ENCODE measurements at regions not wholly inside any gene's neighbourhood (a gene's known extent, or its start where the extent isn't known, plus 50 kb on each side); places are given as distances from the start of the nearest gene placed in this dataset.

DNA sequence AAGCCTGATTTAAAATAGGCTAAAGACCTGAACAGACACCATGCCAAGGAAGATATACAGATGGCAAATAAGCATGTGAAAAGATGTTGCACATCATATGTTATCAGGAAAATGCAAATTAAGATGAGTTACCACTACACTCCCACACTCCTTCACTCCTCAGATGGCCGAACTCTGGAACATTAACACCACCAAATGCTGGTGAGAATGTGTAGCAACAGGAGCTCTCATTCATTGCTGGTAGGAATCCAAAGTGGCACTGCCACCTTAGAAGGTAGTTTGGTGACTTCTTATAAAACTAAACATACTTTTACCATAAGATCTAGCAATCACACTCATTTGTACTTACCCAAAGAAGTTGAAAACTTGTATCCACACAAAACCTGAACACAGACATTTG lies 2047.3 kb downstream of the LRRC4C start:
- 0% methylated on average over 1 of the region's 1 CpG for WGBS (ENCODE audit: insufficient coverage, insufficient replicate concordance, low lambda C conversion rate, missing lambda C conversion rate)
- intact Hi-C loops (cut with micrococcal nuclease; ENCODE audit: unreplicated experiment) = no loop called here
- no peaks in the 10 kb centered on the region for H3K36me3 ChIP-seq (ENCODE audit: control insufficient read depth in 2 of 2, insufficient read depth in 2 of 2, low read length in 1 of 2)
- FAIRE-seq = no peak
- in situ Hi-C loops (cut with MboI) = loop anchor here (10.0 kb wide), 1 partner anchor 57 kb away; no protein-coding TSS in a partner anchor
- RAD21 ChIA-PET (ENCODE audit: unreplicated experiment) = interaction anchor here (0.5 kb wide), 1 partner anchor 10 kb away, joined by 3 read pairs; no protein-coding TSS in a partner anchor
- H3K4me2 ChIP-seq (ENCODE audit: control insufficient read depth, insufficient read depth) = no peak overlapping the region
- H4K20me1 ChIP-seq (ENCODE audit: control insufficient read depth, insufficient read depth) = no peaks in the 10 kb centered on the region
- H3K27me3 ChIP-seq (replicated peaks in 1 of 2; ENCODE audit: control insufficient read depth in 2 of 2, insufficient read depth in 2 of 2, low read length in 1 of 2) = no peaks in the 10 kb centered on the region
- no peak for ATAC-seq
- no peak overlapping the region for H3K4me3 ChIP-seq
- no peak for DNase-seq (ENCODE audit: low read depth, low spot score)
- no TSS peak for BruUV-seq (replicated peaks)
- SMC1A ChIA-PET (ENCODE audit: uncharacterized antibody, unreplicated experiment) = no interaction called here
- no peaks in the 10 kb centered on the region for H3K79me2 ChIP-seq (ENCODE audit: control insufficient read depth, insufficient read depth, low read length)
- no peak overlapping the region for H2AFZ ChIP-seq (ENCODE audit: control insufficient read depth, low read depth, low read length)
- POLR2A ChIA-PET = no interaction called here
- no peaks in the 10 kb centered on the region for H3K9me3 ChIP-seq (replicated peaks; ENCODE audit: control insufficient read depth, insufficient read depth, low read length)
- no peaks in the 10 kb centered on the region for H3K4me1 ChIP-seq (ENCODE audit: control insufficient read depth, insufficient read depth, low read length)
- H3K9ac ChIP-seq (ENCODE audit: control insufficient read depth, insufficient read depth, low read length) = no peak overlapping the region
- no peak overlapping the region for H3K27ac ChIP-seq (ENCODE audit: control insufficient read depth, insufficient read depth)
- CTCF ChIA-PET = no interaction called here
- TF ChIP-seq TCF3 (IDR thresholded peaks at IDR 0.05; ENCODE audit: borderline replicate concordance, insufficient read depth, low read depth, low read length) (no peak), ZNF217 (IDR thresholded peaks at IDR 0.05) (no peak), ZNF207 (IDR thresholded peaks at IDR 0.05; ENCODE audit: borderline replicate concordance) (no peak), JUNB (IDR thresholded peaks at IDR 0.05) (no peak), MEF2A (IDR thresholded peaks at IDR 0.05; ENCODE audit: insufficient read depth, low read depth, low read length) (no peak), TCF7 (IDR thresholded peaks at IDR 0.05; ENCODE audit: borderline replicate concordance) (no peak), TARDBP (IDR thresholded peaks at IDR 0.05; ENCODE audit: borderline replicate concordance) (no peak), NRF1 (conservative IDR thresholded peaks at IDR 0.05; ENCODE audit: low read depth, low read length) (no peak)
- TF ChIP-seq, protein P1, sequence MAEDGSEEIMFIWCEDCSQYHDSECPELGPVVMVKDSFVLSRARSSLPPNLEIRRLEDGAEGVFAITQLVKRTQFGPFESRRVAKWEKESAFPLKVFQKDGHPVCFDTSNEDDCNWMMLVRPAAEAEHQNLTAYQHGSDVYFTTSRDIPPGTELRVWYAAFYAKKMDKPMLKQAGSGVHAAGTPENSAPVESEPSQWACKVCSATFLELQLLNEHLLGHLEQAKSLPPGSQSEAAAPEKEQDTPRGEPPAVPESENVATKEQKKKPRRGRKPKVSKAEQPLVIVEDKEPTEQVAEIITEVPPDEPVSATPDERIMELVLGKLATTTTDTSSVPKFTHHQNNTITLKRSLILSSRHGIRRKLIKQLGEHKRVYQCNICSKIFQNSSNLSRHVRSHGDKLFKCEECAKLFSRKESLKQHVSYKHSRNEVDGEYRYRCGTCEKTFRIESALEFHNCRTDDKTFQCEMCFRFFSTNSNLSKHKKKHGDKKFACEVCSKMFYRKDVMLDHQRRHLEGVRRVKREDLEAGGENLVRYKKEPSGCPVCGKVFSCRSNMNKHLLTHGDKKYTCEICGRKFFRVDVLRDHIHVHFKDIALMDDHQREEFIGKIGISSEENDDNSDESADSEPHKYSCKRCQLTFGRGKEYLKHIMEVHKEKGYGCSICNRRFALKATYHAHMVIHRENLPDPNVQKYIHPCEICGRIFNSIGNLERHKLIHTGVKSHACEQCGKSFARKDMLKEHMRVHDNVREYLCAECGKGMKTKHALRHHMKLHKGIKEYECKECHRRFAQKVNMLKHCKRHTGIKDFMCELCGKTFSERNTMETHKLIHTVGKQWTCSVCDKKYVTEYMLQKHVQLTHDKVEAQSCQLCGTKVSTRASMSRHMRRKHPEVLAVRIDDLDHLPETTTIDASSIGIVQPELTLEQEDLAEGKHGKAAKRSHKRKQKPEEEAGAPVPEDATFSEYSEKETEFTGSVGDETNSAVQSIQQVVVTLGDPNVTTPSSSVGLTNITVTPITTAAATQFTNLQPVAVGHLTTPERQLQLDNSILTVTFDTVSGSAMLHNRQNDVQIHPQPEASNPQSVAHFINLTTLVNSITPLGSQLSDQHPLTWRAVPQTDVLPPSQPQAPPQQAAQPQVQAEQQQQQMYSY (CRISPR knock-in tag; IDR thresholded peaks at IDR 0.05) = no peak
- TF ChIP-seq, protein P2, sequence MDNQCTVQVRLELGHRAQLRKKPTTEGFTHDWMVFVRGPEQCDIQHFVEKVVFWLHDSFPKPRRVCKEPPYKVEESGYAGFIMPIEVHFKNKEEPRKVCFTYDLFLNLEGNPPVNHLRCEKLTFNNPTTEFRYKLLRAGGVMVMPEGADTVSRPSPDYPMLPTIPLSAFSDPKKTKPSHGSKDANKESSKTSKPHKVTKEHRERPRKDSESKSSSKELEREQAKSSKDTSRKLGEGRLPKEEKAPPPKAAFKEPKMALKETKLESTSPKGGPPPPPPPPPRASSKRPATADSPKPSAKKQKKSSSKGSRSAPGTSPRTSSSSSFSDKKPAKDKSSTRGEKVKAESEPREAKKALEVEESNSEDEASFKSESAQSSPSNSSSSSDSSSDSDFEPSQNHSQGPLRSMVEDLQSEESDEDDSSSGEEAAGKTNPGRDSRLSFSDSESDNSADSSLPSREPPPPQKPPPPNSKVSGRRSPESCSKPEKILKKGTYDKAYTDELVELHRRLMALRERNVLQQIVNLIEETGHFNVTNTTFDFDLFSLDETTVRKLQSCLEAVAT (IDR thresholded peaks at IDR 0.05) = no peak
- TF ChIP-seq, protein P3, sequence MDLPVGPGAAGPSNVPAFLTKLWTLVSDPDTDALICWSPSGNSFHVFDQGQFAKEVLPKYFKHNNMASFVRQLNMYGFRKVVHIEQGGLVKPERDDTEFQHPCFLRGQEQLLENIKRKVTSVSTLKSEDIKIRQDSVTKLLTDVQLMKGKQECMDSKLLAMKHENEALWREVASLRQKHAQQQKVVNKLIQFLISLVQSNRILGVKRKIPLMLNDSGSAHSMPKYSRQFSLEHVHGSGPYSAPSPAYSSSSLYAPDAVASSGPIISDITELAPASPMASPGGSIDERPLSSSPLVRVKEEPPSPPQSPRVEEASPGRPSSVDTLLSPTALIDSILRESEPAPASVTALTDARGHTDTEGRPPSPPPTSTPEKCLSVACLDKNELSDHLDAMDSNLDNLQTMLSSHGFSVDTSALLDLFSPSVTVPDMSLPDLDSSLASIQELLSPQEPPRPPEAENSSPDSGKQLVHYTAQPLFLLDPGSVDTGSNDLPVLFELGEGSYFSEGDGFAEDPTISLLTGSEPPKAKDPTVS (IDR thresholded peaks at IDR 0.05; ENCODE audit: low read depth, low read length) = no peak
- TF ChIP-seq, protein P4, sequence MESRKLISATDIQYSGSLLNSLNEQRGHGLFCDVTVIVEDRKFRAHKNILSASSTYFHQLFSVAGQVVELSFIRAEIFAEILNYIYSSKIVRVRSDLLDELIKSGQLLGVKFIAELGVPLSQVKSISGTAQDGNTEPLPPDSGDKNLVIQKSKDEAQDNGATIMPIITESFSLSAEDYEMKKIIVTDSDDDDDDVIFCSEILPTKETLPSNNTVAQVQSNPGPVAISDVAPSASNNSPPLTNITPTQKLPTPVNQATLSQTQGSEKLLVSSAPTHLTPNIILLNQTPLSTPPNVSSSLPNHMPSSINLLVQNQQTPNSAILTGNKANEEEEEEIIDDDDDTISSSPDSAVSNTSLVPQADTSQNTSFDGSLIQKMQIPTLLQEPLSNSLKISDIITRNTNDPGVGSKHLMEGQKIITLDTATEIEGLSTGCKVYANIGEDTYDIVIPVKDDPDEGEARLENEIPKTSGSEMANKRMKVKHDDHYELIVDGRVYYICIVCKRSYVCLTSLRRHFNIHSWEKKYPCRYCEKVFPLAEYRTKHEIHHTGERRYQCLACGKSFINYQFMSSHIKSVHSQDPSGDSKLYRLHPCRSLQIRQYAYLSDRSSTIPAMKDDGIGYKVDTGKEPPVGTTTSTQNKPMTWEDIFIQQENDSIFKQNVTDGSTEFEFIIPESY (IDR thresholded peaks at IDR 0.05) = no peak
- TF ChIP-seq, protein P5, sequence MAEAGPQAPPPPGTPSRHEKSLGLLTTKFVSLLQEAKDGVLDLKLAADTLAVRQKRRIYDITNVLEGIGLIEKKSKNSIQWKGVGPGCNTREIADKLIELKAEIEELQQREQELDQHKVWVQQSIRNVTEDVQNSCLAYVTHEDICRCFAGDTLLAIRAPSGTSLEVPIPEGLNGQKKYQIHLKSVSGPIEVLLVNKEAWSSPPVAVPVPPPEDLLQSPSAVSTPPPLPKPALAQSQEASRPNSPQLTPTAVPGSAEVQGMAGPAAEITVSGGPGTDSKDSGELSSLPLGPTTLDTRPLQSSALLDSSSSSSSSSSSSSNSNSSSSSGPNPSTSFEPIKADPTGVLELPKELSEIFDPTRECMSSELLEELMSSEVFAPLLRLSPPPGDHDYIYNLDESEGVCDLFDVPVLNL (IDR thresholded peaks at IDR 0.05; ENCODE audit: low read depth, low read length) = no peak

Measured in GM12878 (cell line).